ENCODE measurements at regions not wholly inside any gene's neighbourhood (a gene's known extent, or its start where the extent isn't known, plus 50 kb on each side); places are given as distances from the start of the nearest gene placed in this dataset.

GRCh38 chr10:8874972-8875371 is 820.5 kb downstream of the GATA3 start:
- ATAC-seq (no peak), DNase-seq (ENCODE audit: low read depth, low spot score) (no peak)
- H2AFZ ChIP-seq (ENCODE audit: low read depth, low read length, poor library complexity, severe bottlenecking), result no peak overlapping the region
- TF ChIP-seq RAD21 (IDR thresholded peaks at IDR 0.05; ENCODE audit: low read depth) (no peak), ZNF274 (IDR thresholded peaks at IDR 0.05; ENCODE audit: low read depth, low read length) (no peak), YY1 (IDR thresholded peaks at IDR 0.05; ENCODE audit: extremely low read depth, insufficient replicate concordance, low read depth, low read length) (no peak), EZH2 (IDR thresholded peaks at IDR 0.05) (no peak), POLR2AphosphoS5 (IDR thresholded peaks at IDR 0.05; ENCODE audit: low read depth, low read length) (no peak), FOSL1 (IDR thresholded peaks at IDR 0.05; ENCODE audit: low read depth) (no peak), MAX (IDR thresholded peaks at IDR 0.05) (no peak), ELF1 (IDR thresholded peaks at IDR 0.05; ENCODE audit: borderline replicate concordance, low read depth) (no peak), TCF7L2 (IDR thresholded peaks at IDR 0.05; ENCODE audit: borderline replicate concordance, extremely low read depth, insufficient read depth, insufficient read length) (no peak), JUND (IDR thresholded peaks at IDR 0.05) (no peak), REST (IDR thresholded peaks at IDR 0.05; ENCODE audit: low read depth) (no peak), CEBPB (IDR thresholded peaks at IDR 0.05; ENCODE audit: low read depth) (no peak), SRF (IDR thresholded peaks at IDR 0.05; ENCODE audit: low read depth) (no peak)
- TF ChIP-seq, protein P1, sequence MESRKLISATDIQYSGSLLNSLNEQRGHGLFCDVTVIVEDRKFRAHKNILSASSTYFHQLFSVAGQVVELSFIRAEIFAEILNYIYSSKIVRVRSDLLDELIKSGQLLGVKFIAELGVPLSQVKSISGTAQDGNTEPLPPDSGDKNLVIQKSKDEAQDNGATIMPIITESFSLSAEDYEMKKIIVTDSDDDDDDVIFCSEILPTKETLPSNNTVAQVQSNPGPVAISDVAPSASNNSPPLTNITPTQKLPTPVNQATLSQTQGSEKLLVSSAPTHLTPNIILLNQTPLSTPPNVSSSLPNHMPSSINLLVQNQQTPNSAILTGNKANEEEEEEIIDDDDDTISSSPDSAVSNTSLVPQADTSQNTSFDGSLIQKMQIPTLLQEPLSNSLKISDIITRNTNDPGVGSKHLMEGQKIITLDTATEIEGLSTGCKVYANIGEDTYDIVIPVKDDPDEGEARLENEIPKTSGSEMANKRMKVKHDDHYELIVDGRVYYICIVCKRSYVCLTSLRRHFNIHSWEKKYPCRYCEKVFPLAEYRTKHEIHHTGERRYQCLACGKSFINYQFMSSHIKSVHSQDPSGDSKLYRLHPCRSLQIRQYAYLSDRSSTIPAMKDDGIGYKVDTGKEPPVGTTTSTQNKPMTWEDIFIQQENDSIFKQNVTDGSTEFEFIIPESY (IDR thresholded peaks at IDR 0.05; ENCODE audit: extremely low read depth, insufficient replicate concordance, low read length), result no peak
- TF ChIP-seq, protein P2, sequence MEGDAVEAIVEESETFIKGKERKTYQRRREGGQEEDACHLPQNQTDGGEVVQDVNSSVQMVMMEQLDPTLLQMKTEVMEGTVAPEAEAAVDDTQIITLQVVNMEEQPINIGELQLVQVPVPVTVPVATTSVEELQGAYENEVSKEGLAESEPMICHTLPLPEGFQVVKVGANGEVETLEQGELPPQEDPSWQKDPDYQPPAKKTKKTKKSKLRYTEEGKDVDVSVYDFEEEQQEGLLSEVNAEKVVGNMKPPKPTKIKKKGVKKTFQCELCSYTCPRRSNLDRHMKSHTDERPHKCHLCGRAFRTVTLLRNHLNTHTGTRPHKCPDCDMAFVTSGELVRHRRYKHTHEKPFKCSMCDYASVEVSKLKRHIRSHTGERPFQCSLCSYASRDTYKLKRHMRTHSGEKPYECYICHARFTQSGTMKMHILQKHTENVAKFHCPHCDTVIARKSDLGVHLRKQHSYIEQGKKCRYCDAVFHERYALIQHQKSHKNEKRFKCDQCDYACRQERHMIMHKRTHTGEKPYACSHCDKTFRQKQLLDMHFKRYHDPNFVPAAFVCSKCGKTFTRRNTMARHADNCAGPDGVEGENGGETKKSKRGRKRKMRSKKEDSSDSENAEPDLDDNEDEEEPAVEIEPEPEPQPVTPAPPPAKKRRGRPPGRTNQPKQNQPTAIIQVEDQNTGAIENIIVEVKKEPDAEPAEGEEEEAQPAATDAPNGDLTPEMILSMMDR (IDR thresholded peaks at IDR 0.05 in 2 of 3, conservative IDR thresholded peaks at IDR 0.05 in 1 of 3; ENCODE audit: borderline replicate concordance in 1 of 3, insufficient read depth in 1 of 3, low read depth in 2 of 3, low read length in 2 of 3), result no peak
- intact Hi-C loops (cut with micrococcal nuclease), result no loop called here
- no peak overlapping the region for H3K9ac ChIP-seq (ENCODE audit: low read length)
- peaks cover 22 to 47% of the 10 kb centered on the region in 2 experiments; a peak in 3 of 4 replicates for H3K9me3 ChIP-seq (ENCODE audit: control insufficient read depth in 1 of 2, insufficient read depth in 1 of 2, low read depth in 1 of 2, low read length in 2 of 2)
- H3K27me3 ChIP-seq (ENCODE audit: insufficient read depth, low read length), result no peaks in the 10 kb centered on the region
- CTCF ChIA-PET, result no interaction called here
- POLR2A ChIA-PET, result no interaction called here
- BruUV-seq (replicated peaks), result no TSS peak
- no peaks in the 10 kb centered on the region for H4K20me1 ChIP-seq (ENCODE audit: insufficient read depth)
- H3K4me1 ChIP-seq (ENCODE audit: control insufficient read depth in 1 of 2, insufficient read depth in 2 of 2, low read length in 2 of 2), result no peaks in the 10 kb centered on the region
- H3K27ac ChIP-seq (ENCODE audit: low read depth, low read length), result no peak overlapping the region
- no peaks in the 10 kb centered on the region for H3K36me3 ChIP-seq (ENCODE audit: control insufficient read depth in 1 of 2, insufficient read depth in 2 of 2, low read length in 2 of 2)
- H3K9me2 ChIP-seq (ENCODE audit: insufficient read depth), result no peaks in the 10 kb centered on the region
- H3K4me2 ChIP-seq (ENCODE audit: low read length), result no peak overlapping the region
- no peak overlapping the region for H3K4me3 ChIP-seq (replicated peaks in 1 of 2; ENCODE audit: low read depth in 1 of 2, low read length in 2 of 2)
- no peaks in the 10 kb centered on the region for H3K79me2 ChIP-seq (ENCODE audit: insufficient read depth, low read length)
- RAD21 ChIA-PET (ENCODE audit: low non-redundant PET in 1 of 2, low total read pairs in 2 of 2, uncharacterized antibody in 2 of 2, unreplicated experiment in 2 of 2), result no interaction called here

Measured in HCT116 (cell line).